CD14-positive monocyte (primary cell): ENCODE measurements at regions not wholly inside any gene's neighbourhood (a gene's known extent, or its start where the extent isn't known, plus 50 kb on each side); places are given as distances from the start of the nearest gene placed in this dataset.

Experiments used
- DNase-seq, 3 donors: peaks; one replicate each; pipeline ENCODE4 v3.0.0-alpha.2; 2011 to 2022
- H2AFZ ChIP-seq: 2 replicates; pipeline ENCODE4 v1.6.0; 2012; ENCODE audit warnings: mild to moderate bottlenecking, low read depth, low read length, inconsistent platforms; ENCODE audit not compliant: insufficient read depth, poor library complexity, severe bottlenecking
- H3K27ac ChIP-seq, 2 donors: 1 replicate in 1 of 2; 2 replicates in 1 of 2; pipeline ENCODE4 v1.5.1; 2012 to 2013; ENCODE audit warnings: low read length in 2 of 2, control low read depth in 1 of 2, inconsistent platforms in 1 of 2, low read depth in 1 of 2, mild to moderate bottlenecking in 1 of 2
- H3K27me3 ChIP-seq, 2 donors: one replicate each; pipeline versions ENCODE4 v1.6.0 to v1.6.1; 2011 to 2013; ENCODE audit warnings: low read length in 2 of 2; ENCODE audit not compliant: control insufficient read depth in 2 of 2, insufficient read depth in 2 of 2
- H3K36me3 ChIP-seq, 2 donors: replicated peaks in 1 of 2; 1 replicate in 1 of 2; 2 replicates in 1 of 2; pipeline versions ENCODE4 v1.5.1 to v1.6.1; 2012 to 2013; ENCODE audit warnings: low read length in 2 of 2, control low read depth in 1 of 2, inconsistent platforms in 1 of 2, mild to moderate bottlenecking in 1 of 2; ENCODE audit not compliant: insufficient read depth in 2 of 2, control insufficient read depth in 1 of 2
- H3K4me1 ChIP-seq, 2 donors: 1 replicate in 1 of 2; 2 replicates in 1 of 2; pipeline versions ENCODE4 v1.5.1 to v1.6.1; 2012 to 2013; ENCODE audit warnings: low read length in 2 of 2, control low read depth in 1 of 2, inconsistent platforms in 1 of 2, mild to moderate bottlenecking in 1 of 2, moderate library complexity in 1 of 2; ENCODE audit not compliant: insufficient read depth in 2 of 2, control insufficient read depth in 1 of 2
- H3K4me2 ChIP-seq: replicated peaks from 2 replicates; pipeline ENCODE3; 2012; ENCODE audit warnings: low read length, moderate library complexity, mild to moderate bottlenecking; ENCODE audit not compliant: poor library complexity, severe bottlenecking; ENCODE audit errors: extremely low read depth
- H3K4me3 ChIP-seq, 3 experiments: fragments of 200-600 bp in 1 of 3; sonication (generic) in 1 of 3; replicated peaks in 1 of 3; 1 replicate in 2 of 3; 2 replicates in 1 of 3; pipeline ENCODE4 v1.5.1; 2011 to 2013; ENCODE audit warnings: low read length in 3 of 3, mild to moderate bottlenecking in 3 of 3, control low read depth in 2 of 3, low read depth in 2 of 3, inconsistent platforms in 1 of 3, moderate library complexity in 1 of 3
- H3K79me2 ChIP-seq: 2 replicates; pipeline ENCODE4 v1.6.0; 2012; ENCODE audit warnings: mild to moderate bottlenecking, control low read depth, inconsistent platforms, low read length, moderate library complexity; ENCODE audit not compliant: insufficient read depth
- H3K9ac ChIP-seq: 2 replicates; pipeline ENCODE4 v1.6.0; 2017; ENCODE audit warnings: low read length, mild to moderate bottlenecking; ENCODE audit not compliant: insufficient read depth, poor library complexity, severe bottlenecking
- H3K9me3 ChIP-seq, 2 donors: replicated peaks in 1 of 2; 1 replicate in 1 of 2; 2 replicates in 1 of 2; pipeline versions ENCODE4 v1.5.1 to v1.6.1; 2012 to 2013; ENCODE audit warnings: low read length in 2 of 2, control low read depth in 1 of 2; ENCODE audit not compliant: control insufficient read depth in 1 of 2, insufficient read depth in 1 of 2
- H4K20me1 ChIP-seq: 2 replicates; pipeline ENCODE4 v1.6.0; 2012; ENCODE audit warnings: mild to moderate bottlenecking, low read length, control low read depth, moderate library complexity; ENCODE audit not compliant: insufficient read depth
- H3K27ac Mint-ChIP-seq, 7 donors: one replicate each; pipeline ENCODE4 v1.8.0; 2020; ENCODE audit warnings: mild to moderate bottlenecking in 7 of 7, mixed read lengths in 7 of 7, moderate library complexity in 6 of 7, inconsistent platforms in 2 of 7
- H3K27me3 Mint-ChIP-seq, 3 donors: one replicate each; pipeline ENCODE4 v1.8.0; 2021 to 2022; ENCODE audit warnings: low read depth in 3 of 3, mild to moderate bottlenecking in 3 of 3, mixed read lengths in 3 of 3, moderate library complexity in 3 of 3, inconsistent platforms in 1 of 3
- H3K36me3 Mint-ChIP-seq, 2 donors: one replicate each; pipeline ENCODE4 v1.8.0; 2020; ENCODE audit warnings: mixed read lengths in 2 of 2, inconsistent platforms in 1 of 2, mild to moderate bottlenecking in 1 of 2
- H3K4me1 Mint-ChIP-seq: one replicate; pipeline ENCODE4 v1.8.0; 2020; ENCODE audit warnings: mild to moderate bottlenecking, mixed read lengths
- H3K4me3 Mint-ChIP-seq, 2 donors: one replicate each; pipeline ENCODE4 v1.8.0; 2020; ENCODE audit warnings: mild to moderate bottlenecking in 2 of 2, mixed read lengths in 2 of 2, moderate library complexity in 1 of 2
- H3K9me3 Mint-ChIP-seq, 7 donors: one replicate each; pipeline ENCODE4 v1.8.0; 2020 to 2022; ENCODE audit warnings: mixed read lengths in 7 of 7, mild to moderate bottlenecking in 6 of 7, moderate library complexity in 6 of 7, inconsistent platforms in 2 of 7
- CTCF ChIP-seq: fragments of 200-600 bp; IDR thresholded peaks from one replicate; pipeline ENCODE4 v1.8.0; 2022; ENCODE audit warnings: antibody characterized with exemption, mild to moderate bottlenecking
- WGBS: methylation state at CpG from one replicate; pipeline ENCODE4 v1.1.5; 2013; ENCODE audit warnings: missing lambda C conversion rate; ENCODE audit not compliant: insufficient coverage; 5-methylcytosine and 5-hydroxymethylcytosine counted together
- intact Hi-C, 2 donors: fragments of 100-400 bp; cut with micrococcal nuclease; formaldehyde crosslinking; loops; one replicate each; pipeline versions ENCODE4 v1.15.0 to v1.15.1; 2023

DNA sequence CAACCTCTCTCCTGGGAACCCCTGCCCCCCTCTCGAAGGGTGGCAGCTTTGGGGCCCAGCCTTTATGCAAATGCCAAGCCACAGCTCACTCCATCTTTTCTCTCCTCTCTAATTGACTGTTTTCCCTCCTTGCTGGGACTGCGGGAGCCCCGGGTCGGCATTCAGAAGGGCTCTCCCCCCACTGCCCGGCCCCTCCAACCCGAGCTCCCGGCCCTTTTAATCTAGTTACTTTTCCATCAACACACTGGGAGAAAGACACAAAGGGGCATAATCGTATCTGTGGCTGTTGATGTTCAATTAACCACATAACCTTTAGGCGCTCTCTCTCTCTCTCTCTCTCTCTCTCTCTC lies 95.4 kb downstream of the INHBB start:
- H3K27me3 ChIP-seq, result peaks cover 28 to 59% of the 10 kb centered on the region in 2 donors
- H3K27me3 Mint-ChIP-seq, result peaks cover 48 to 68% (median 58%) of the 10 kb centered on the region in 3 donors

DNA sequence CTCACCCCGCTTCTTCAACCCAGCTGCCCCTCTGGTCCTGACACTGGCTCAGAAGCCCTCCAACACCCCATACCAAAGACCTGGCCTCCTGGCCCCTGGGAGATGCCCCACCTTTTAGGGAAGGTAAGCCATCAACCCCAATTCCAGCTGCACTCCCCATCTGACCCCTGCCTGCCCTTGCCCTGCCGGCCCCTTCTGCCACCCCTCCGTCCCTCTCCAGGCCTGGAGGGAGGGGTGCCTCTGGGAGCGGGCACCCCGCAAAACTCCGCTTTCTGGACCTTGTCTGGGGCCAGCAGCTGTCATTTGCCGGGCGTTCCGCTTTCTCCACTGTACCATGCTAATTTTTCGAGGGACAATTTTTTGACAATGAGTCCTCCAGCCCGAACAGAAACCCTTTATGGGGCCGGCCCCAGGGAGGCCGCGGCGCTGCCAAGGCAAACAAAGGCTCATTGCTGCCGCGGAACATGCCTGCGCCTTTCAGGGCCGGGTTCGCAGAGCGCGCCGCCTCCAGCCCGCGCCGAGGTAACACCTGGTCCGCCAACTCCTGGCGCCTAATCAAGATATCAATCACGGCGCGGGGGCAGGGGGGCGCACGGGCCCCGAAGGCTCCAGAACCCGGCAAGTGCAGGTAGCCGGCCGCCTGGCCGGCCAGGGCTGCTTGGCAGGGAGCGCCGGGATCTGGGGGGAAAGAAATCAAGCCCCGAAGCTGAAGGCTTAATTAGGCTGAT lies 96.0 kb downstream of the INHBB start:
- H3K4me1 Mint-ChIP-seq, result no peaks in the 10 kb centered on the region
- Histone ChIP-seq H3K36me3 (no peaks in the 10 kb centered on the region), H3K4me3 (no peak overlapping the region), H3K4me1 (no peaks in the 10 kb centered on the region), H3K27ac (no peak overlapping the region), H2AFZ (no peak overlapping the region), H3K79me2 (no peaks in the 10 kb centered on the region), H3K4me2 (no peak overlapping the region), H3K27me3 (peaks cover 28 to 59% of the 10 kb centered on the region in 2 donors), H3K9me3 (peaks cover 0 to 11% of the 10 kb centered on the region in 2 donors), H3K9ac (no peak overlapping the region), H4K20me1 (no peaks in the 10 kb centered on the region)
- H3K4me3 Mint-ChIP-seq, result peak overlapping the region in 1 of 2 donors; percentile 80
- DNase-seq, result no peak
- H3K27me3 Mint-ChIP-seq, result peaks cover 48 to 68% (median 60%) of the 10 kb centered on the region in 3 donors
- peaks cover 0 to 4% (median 0%) of the 10 kb centered on the region in 7 donors for H3K9me3 Mint-ChIP-seq
- H3K36me3 Mint-ChIP-seq, result no peaks in the 10 kb centered on the region
- peak overlapping the region in 1 of 7 donors; percentile 54 for H3K27ac Mint-ChIP-seq
- intact Hi-C loops, result no loop called here
- WGBS, result 2% methylated on average over 38 of the region's 41 CpGs
- TF ChIP-seq CTCF, result no peak

More for the DNA sequence above, 95.4 kb downstream of the INHBB start:
- TF ChIP-seq CTCF, result no peak
- Histone ChIP-seq H3K4me1 (no peaks in the 10 kb centered on the region), H2AFZ (no peak overlapping the region), H3K4me2 (no peak overlapping the region), H4K20me1 (no peaks in the 10 kb centered on the region), H3K36me3 (no peaks in the 10 kb centered on the region), H3K9ac (no peak overlapping the region), H3K27ac (no peak overlapping the region), H3K79me2 (no peaks in the 10 kb centered on the region), H3K9me3 (peaks cover 0 to 11% of the 10 kb centered on the region in 2 donors), H3K4me3 (no peak overlapping the region)
- no peaks in the 10 kb centered on the region for H3K4me1 Mint-ChIP-seq
- DNase-seq, result no peak
- peaks cover 0 to 4% (median 0%) of the 10 kb centered on the region in 7 donors for H3K9me3 Mint-ChIP-seq
- H3K4me3 Mint-ChIP-seq, result peak overlapping the region in 1 of 2 donors; percentile 71
- WGBS, result 73% methylated on average over 3 of the region's 9 CpGs
- intact Hi-C loops, result no loop called here
- no peak overlapping the region for H3K27ac Mint-ChIP-seq
- no peaks in the 10 kb centered on the region for H3K36me3 Mint-ChIP-seq
